ENCODE measurements at regions not wholly inside any gene's neighbourhood (a gene's known extent, or its start where the extent isn't known, plus 50 kb on each side); places are given as distances from the start of the nearest gene placed in this dataset.

- TF ChIP-seq EZH2 (IDR thresholded peaks at IDR 0.05; ENCODE audit: borderline replicate concordance) (no peak), CTCF (IDR thresholded peaks at IDR 0.05; ENCODE audit: poor library complexity) (no peak), EZH2phosphoT487 (IDR thresholded peaks at IDR 0.05; ENCODE audit: low read depth, severe bottlenecking, unreplicated experiment) (no peak)
Observed at GRCh38 chr16:8320131-8320530, 270.2 kb downstream of the TMEM114 start.
